ENCODE measurements at regions not wholly inside any gene's neighbourhood (a gene's known extent, or its start where the extent isn't known, plus 50 kb on each side); places are given as distances from the start of the nearest gene placed in this dataset.
A peak's percentile ranks its signal among the peaks of the same experiment; 100 is the strongest.

GRCh38 chr4:185898413-185898812, 86.4 kb upstream of the SORBS2 start:
- no peak for DNase-seq (ENCODE audit: low read depth in 2 of 2)
- H3K4me3 ChIP-seq (replicated peaks in 1 of 2; ENCODE audit: low read depth in 2 of 2, low read length in 2 of 2) = no peak overlapping the region
- TF ChIP-seq CTCF (IDR thresholded peaks at IDR 0.05; ENCODE audit: low read depth, low read length) = no peak

GRCh38 chr4:185899833-185900232, 87.8 kb upstream of the SORBS2 start:
- DNase-seq (ENCODE audit: low read depth in 2 of 2) = no peak
- no peak overlapping the region for H3K4me3 ChIP-seq (replicated peaks in 1 of 2; ENCODE audit: low read depth in 2 of 2, low read length in 2 of 2)
- no peak for TF ChIP-seq CTCF (IDR thresholded peaks at IDR 0.05; ENCODE audit: low read depth, low read length)

DNA sequence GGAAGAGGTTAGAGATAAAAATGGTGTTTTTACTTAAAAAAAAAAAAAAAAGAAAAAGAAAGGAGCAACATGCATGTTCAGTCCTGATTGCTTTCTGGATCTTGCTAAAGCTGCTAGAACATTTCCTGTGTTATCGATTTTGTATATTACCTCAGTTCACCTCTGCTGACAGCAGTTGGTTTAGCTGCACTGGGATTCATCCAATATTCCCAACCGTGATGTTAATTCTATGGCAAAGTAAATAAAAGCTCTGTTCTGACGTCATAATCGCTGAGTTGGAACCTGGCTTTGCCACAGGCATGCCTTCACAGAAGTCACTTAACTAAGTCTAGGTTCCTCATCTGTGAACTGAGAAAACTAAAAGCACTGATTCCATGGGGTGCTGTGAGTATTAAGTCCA, 90.7 kb upstream of the SORBS2 start:
- TF ChIP-seq CTCF (IDR thresholded peaks at IDR 0.05; ENCODE audit: low read depth, low read length) = no peak
- H3K4me3 ChIP-seq (replicated peaks in 1 of 2; ENCODE audit: low read depth in 2 of 2, low read length in 2 of 2) = no peak overlapping the region
- DNase-seq (ENCODE audit: low read depth in 2 of 2) = no peak

DNA sequence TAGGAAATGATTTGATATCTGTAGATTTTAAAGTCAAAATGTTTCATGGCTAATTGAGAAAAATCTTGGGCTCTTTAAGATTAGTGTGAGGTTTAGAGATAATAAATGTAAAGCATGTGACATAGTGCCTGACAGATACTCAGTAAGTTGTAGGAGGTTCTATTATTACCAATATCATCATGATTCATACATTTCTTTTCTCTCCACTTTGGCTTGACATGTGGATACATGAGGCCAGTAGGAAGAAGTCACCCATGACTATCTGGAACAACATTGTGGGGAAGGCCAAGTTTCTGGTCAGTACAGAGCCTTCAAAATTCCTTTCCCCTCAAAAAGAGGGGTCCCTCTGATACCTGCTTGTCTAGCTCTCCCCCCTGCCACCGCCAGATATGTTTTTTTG, 91.2 kb upstream of the SORBS2 start:
- peak in 1 of 2 donors; percentile 17 for DNase-seq (ENCODE audit: low read depth in 2 of 2)
- no peak overlapping the region for H3K4me3 ChIP-seq (replicated peaks in 1 of 2; ENCODE audit: low read depth in 2 of 2, low read length in 2 of 2)
- no peak for TF ChIP-seq CTCF (IDR thresholded peaks at IDR 0.05; ENCODE audit: low read depth, low read length)

DNA sequence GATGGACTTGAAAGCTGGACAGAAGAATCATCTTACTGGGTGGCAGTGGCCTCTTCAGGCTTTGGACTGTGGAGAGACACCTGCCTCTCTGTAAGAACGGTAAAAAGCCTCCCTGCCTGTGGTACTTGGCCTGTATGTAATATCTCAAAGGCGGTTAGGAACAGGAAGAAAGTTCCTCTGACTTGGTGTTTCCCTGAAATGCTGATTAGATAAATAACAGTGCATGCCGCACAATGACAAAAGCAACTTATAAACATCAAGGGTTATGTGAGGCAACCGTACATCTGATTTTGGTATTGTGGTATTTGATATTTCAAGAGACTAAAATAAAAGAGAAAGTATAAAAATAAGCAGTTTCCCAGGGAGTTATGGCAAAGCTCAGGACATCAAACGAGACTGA, 92.4 kb upstream of the SORBS2 start:
- no peak for TF ChIP-seq CTCF (IDR thresholded peaks at IDR 0.05; ENCODE audit: low read depth, low read length)
- H3K4me3 ChIP-seq (replicated peaks in 1 of 2; ENCODE audit: low read depth in 2 of 2, low read length in 2 of 2) = no peak overlapping the region
- DNase-seq (ENCODE audit: low read depth in 2 of 2) = peak in 1 of 2 donors; percentile 22

- H3K4me3 ChIP-seq (replicated peaks in 1 of 2; ENCODE audit: low read depth in 2 of 2, low read length in 2 of 2) = no peak overlapping the region
- DNase-seq (ENCODE audit: low read depth in 2 of 2) = no peak
- no peak for TF ChIP-seq CTCF (IDR thresholded peaks at IDR 0.05; ENCODE audit: low read depth, low read length)
Observed at GRCh38 chr4:185909972-185910371, 98.0 kb upstream of the SORBS2 start.

- no peak for TF ChIP-seq CTCF (IDR thresholded peaks at IDR 0.05; ENCODE audit: low read depth, low read length)
- no peak overlapping the region for H3K4me3 ChIP-seq (replicated peaks in 1 of 2; ENCODE audit: low read depth in 2 of 2, low read length in 2 of 2)
- DNase-seq (ENCODE audit: low read depth in 2 of 2) = peak in 1 of 2 donors; percentile 43
Observed at GRCh38 chr4:185911556-185912064, 99.6 kb upstream of the SORBS2 start.

Data from cardiac fibroblast (primary cell).